ENCODE measurements at regions not wholly inside any gene's neighbourhood (a gene's known extent, or its start where the extent isn't known, plus 50 kb on each side); places are given as distances from the start of the nearest gene placed in this dataset.
A peak's percentile ranks its signal among the peaks of the same experiment; 100 is the strongest.

DNA sequence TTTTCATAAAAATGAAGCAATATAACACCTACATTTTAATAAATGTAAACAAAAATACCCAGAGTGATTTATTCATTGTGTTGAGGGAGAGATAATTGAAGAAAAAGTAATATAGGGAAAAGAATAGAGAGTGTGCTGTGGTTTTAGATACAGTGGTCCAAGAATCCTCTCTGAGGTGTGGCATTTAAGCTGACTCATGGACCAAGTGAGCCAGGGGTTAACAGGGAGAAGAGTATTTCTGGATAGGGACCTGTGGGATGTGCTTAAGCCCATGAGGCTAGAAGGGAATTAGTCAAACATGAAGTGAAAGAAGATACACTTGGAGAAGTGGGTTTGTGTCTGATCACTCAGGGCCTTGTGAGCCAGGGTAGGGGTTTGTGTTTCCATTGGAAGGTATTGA lies 680.7 kb upstream of the GRM7 start:
- Histone ChIP-seq H3K9me3 (no peaks in the 10 kb centered on the region), H3K4me1 (no peaks in the 10 kb centered on the region), H3K36me3 (no peaks in the 10 kb centered on the region), H3K4me3 (no peak overlapping the region), H3K27ac (no peak overlapping the region), H3K27me3 (no peaks in the 10 kb centered on the region)
- no peak for DNase-seq
- TF ChIP-seq EP300 (IDR thresholded peaks at IDR 0.05) (no peak), POLR2AphosphoS5 (IDR thresholded peaks at IDR 0.05) (no peak), POLR2A (IDR thresholded peaks at IDR 0.05) (no peak)
- TF ChIP-seq, protein P1, sequence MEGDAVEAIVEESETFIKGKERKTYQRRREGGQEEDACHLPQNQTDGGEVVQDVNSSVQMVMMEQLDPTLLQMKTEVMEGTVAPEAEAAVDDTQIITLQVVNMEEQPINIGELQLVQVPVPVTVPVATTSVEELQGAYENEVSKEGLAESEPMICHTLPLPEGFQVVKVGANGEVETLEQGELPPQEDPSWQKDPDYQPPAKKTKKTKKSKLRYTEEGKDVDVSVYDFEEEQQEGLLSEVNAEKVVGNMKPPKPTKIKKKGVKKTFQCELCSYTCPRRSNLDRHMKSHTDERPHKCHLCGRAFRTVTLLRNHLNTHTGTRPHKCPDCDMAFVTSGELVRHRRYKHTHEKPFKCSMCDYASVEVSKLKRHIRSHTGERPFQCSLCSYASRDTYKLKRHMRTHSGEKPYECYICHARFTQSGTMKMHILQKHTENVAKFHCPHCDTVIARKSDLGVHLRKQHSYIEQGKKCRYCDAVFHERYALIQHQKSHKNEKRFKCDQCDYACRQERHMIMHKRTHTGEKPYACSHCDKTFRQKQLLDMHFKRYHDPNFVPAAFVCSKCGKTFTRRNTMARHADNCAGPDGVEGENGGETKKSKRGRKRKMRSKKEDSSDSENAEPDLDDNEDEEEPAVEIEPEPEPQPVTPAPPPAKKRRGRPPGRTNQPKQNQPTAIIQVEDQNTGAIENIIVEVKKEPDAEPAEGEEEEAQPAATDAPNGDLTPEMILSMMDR (IDR thresholded peaks at IDR 0.05), result no peak
- intact Hi-C loops (cut with DNase I; ENCODE audit: low total_unique reads), result no loop called here

DNA sequence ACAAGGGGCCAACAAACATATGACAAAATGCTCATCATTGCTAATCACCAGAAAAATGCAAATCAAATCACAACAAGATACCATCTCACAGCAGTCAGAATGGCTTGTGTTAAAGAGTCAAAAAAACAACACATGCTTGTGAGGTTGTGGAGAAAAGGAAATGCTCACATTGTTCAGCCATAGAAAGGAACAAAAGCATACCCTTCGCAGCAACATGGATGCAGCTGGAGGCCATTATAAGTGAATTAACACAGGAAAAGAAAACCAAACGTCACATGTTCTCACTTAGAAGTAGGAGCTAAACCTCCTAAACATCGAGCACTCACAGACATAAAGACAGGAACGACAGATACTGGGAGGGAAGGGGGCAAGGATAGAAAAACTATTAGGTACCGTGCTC lies 678.4 kb upstream of the GRM7 start:
- no peak for TF ChIP-seq POLR2AphosphoS5 (IDR thresholded peaks at IDR 0.05)
- no peak for TF ChIP-seq POLR2A (IDR thresholded peaks at IDR 0.05)
- no peak for TF ChIP-seq EP300 (IDR thresholded peaks at IDR 0.05)
- TF ChIP-seq, protein P1 (IDR thresholded peaks at IDR 0.05), result no peak
- H3K4me3 ChIP-seq, result no peak overlapping the region
- no peak for DNase-seq
- H3K27ac ChIP-seq, result no peak overlapping the region
- H3K9me3 ChIP-seq, result no peaks in the 10 kb centered on the region
- 38 to 50% (median 45%) methylated on average over 5 of the region's 5 CpGs for WGBS, 5 donors
- no peaks in the 10 kb centered on the region for H3K4me1 ChIP-seq
- no peaks in the 10 kb centered on the region for H3K27me3 ChIP-seq
- intact Hi-C loops (cut with DNase I; ENCODE audit: low total_unique reads), result no loop called here
- H3K36me3 ChIP-seq, result no peaks in the 10 kb centered on the region

DNA sequence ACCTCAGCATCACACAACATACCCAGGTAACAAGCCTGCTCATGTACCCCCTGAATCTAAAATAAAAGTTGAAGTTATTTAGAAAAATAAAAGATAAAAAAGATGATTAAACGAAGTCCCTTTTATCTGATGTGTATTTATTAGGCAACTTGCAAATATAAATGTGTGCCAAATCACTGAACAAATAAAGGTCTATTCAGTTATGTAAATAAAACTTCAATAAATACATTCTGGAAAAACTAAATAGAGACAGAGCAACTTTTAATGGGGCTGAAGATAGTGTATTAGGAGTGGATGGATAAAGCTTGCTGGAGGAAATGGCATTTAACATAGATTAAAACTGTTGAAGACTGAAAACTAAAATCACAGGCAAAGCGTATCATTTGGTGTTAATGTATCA lies 678.0 kb upstream of the GRM7 start:
- intact Hi-C loops (cut with DNase I; ENCODE audit: low total_unique reads), result no loop called here
- no peak for TF ChIP-seq POLR2A (IDR thresholded peaks at IDR 0.05)
- no peak for DNase-seq
- Histone ChIP-seq H3K27ac (no peak overlapping the region), H3K9me3 (no peaks in the 10 kb centered on the region), H3K4me3 (no peak overlapping the region), H3K4me1 (no peaks in the 10 kb centered on the region), H3K36me3 (no peaks in the 10 kb centered on the region), H3K27me3 (no peaks in the 10 kb centered on the region)
- WGBS, 5 donors, result 25 to 53% (median 40%) methylated on average over 2 of the region's 2 CpGs

DNA sequence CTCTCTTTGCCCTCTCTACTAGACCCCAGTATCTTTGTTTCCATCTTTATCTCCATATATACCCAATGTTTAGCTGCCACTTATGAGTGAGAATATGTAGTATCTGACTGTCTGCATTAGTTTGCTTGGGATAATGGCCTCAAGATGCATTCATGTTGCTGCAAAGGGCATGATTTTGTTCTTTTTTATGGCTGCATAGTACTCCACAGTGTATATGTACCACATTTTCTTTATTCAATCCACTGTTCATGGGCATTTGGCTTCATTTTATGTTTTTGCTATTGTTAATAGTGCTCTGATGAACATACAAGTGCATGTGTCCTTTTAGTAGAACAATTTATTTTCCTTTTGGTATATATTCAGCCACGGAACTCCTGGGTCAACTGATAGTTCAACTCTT lies 671.5 kb upstream of the GRM7 start:
- 95 to 100% (median 96%) methylated on average over 1 of the region's 1 CpG for WGBS, 5 donors
- Histone ChIP-seq H3K36me3 (no peaks in the 10 kb centered on the region), H3K9me3 (peaks cover 0 to 7% (median 3%) of the 10 kb centered on the region in 4 donors), H3K27ac (no peak overlapping the region), H3K27me3 (no peaks in the 10 kb centered on the region), H3K4me3 (no peak overlapping the region), H3K4me1 (no peaks in the 10 kb centered on the region)
- TF ChIP-seq, protein P1 (IDR thresholded peaks at IDR 0.05), result no peak
- no peak for TF ChIP-seq POLR2A (IDR thresholded peaks at IDR 0.05)
- no peak for TF ChIP-seq EP300 (IDR thresholded peaks at IDR 0.05)
- no peak for TF ChIP-seq POLR2AphosphoS5 (IDR thresholded peaks at IDR 0.05)
- no peak for DNase-seq
- intact Hi-C loops (cut with DNase I; ENCODE audit: low total_unique reads), result no loop called here

DNA sequence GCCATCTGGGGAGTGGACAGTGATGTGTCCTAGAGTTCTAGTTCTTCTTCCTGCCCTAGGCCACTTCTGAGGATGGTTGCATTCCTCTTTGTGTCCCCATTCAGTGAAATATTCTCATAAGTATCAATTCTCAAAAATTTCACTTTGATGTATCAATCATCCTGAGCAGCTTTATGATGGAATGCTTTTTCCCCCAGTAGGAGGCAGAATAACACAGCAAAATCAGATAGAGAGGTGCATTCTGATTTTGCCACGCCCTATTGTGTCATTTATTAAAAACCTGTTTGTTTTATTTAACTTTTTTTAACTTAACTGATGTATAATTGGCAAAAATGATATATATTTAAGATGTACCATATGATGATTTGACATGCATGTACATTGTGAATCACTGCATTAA lies 656.0 kb upstream of the GRM7 start:
- intact Hi-C loops (cut with DNase I; ENCODE audit: low total_unique reads), result no loop called here
- DNase-seq, result peak in 1 of 2 donors; percentile 6
- TF ChIP-seq POLR2AphosphoS5 (IDR thresholded peaks at IDR 0.05), result no peak
- no peak for TF ChIP-seq POLR2A (IDR thresholded peaks at IDR 0.05)
- no peak for TF ChIP-seq EP300 (IDR thresholded peaks at IDR 0.05)
- TF ChIP-seq, protein P1 (IDR thresholded peaks at IDR 0.05), result no peak
- Histone ChIP-seq H3K27ac (no peak overlapping the region), H3K36me3 (no peaks in the 10 kb centered on the region), H3K9me3 (no peaks in the 10 kb centered on the region), H3K27me3 (no peaks in the 10 kb centered on the region), H3K4me1 (no peaks in the 10 kb centered on the region), H3K4me3 (no peak overlapping the region)
- WGBS, 5 donors, result 14 to 40% (median 27%) methylated on average over 1 of the region's 1 CpG

All from stomach (tissue), 8 donors.